ENCODE measurements at regions not wholly inside any gene's neighbourhood (a gene's known extent, or its start where the extent isn't known, plus 50 kb on each side); places are given as distances from the start of the nearest gene placed in this dataset.

GRCh38 chr3:150096700-150097587 is 126.2 kb upstream of the PFN2 start:
- DNase-seq (ENCODE audit: low read depth), result no peak

- DNase-seq (ENCODE audit: low read depth), result peak; percentile 92
Measured at GRCh38 chr3:150094150-150094933, 123.6 kb upstream of the PFN2 start.

DNA sequence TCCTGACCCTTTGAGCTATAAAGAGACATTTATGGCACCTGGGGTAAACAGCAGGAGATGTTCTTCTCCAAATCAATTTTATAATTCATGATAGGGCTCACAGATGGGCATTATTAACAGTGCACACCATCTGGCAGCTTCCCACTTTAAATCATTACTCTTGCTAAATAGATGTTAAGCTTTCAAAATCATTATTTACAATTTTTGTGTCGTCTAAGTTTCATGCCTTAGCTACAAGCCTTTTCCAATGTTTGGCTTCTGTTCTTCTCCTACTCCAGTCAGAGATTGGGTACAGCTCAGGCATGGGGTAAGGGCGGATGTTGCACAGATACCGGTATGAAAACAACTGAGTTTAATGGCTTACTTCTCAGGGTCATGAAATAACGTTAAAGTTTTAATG is 120.9 kb upstream of the PFN2 start:
- no peak for DNase-seq (ENCODE audit: low read depth)

GRCh38 chr3:150090877-150091276 is 120.2 kb upstream of the PFN2 start:
- DNase-seq (ENCODE audit: low read depth), result no peak

GRCh38 chr3:150090006-150090405 is 119.3 kb upstream of the PFN2 start:
- DNase-seq (ENCODE audit: low read depth), result no peak

DNA sequence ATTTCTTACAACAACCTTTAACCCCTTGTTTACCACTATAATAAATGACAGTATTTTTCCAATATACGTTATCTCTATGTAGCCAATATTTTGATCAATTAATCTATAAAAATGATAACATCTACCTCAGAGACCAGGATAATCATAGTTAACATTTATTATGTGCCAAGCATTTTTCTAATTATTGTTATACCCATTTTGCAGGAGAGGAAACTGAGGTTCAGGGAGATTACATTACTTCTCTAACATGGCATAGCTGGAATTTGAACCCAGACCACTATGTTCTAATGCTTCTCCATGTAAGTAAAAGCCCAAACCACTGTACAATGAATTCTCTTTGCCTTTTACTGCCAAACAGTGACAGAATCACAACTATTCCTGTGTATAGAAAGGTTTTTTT is 113.4 kb upstream of the PFN2 start:
- DNase-seq (ENCODE audit: low read depth), result no peak

GRCh38 chr3:150083655-150084042 is 113.0 kb upstream of the PFN2 start:
- DNase-seq (ENCODE audit: low read depth), result peak; percentile 68

GRCh38 chr3:150082898-150083654 is 112.4 kb upstream of the PFN2 start:
- DNase-seq (ENCODE audit: low read depth), result no peak

DNA sequence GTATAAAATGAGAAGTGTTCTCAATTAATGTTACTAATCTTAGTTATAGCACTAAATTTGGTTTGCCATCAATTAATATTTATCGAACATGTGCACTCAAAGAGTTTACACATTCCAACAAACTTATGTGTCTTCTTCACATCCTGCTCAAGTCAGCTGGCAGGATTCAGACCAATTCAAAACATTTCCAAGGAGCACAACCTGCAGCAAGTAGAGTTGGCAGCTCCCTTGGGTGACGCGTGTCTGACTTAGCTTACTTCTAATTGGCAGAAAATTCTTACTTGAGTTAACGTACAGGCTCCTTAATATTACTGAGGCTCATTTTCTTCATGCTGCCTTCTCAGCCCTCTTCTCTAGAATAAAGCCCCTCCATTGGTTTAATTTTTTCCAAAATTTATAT is 110.4 kb upstream of the PFN2 start:
- DNase-seq (ENCODE audit: low read depth), result peak; percentile 49

DNA sequence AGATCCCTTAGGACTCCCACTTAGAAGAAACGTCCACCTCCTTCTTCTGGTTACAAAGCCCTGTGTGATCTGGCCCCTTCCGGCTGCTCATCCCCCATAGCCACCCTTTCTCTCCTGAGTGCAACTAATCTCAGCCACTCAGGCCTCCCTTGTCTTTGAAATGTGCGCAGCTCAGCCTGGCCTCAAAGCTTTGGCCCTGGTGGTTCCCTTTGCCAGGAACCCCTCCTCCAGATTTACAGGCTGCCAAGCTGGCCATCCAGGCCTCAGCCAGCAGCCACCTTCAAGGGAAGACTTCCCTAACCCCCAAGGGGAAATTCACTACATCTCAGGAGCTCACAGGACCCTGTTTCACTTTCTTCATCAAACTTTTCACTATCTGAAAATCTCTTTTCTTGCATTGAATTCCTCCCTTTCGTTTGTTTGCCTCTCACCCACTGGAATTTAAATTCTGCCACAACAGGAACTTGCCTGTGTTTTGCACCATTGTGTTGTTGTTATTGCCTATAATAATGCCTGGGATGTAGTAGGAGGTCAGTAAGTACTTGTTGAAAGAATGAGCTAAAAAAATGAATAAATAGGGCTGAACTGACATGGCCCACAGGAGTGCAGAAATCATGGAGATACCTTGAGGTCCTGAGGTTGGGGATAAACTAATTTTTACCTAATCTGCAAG is 109.5 kb upstream of the PFN2 start:
- DNase-seq (ENCODE audit: low read depth), result no peak

DNA sequence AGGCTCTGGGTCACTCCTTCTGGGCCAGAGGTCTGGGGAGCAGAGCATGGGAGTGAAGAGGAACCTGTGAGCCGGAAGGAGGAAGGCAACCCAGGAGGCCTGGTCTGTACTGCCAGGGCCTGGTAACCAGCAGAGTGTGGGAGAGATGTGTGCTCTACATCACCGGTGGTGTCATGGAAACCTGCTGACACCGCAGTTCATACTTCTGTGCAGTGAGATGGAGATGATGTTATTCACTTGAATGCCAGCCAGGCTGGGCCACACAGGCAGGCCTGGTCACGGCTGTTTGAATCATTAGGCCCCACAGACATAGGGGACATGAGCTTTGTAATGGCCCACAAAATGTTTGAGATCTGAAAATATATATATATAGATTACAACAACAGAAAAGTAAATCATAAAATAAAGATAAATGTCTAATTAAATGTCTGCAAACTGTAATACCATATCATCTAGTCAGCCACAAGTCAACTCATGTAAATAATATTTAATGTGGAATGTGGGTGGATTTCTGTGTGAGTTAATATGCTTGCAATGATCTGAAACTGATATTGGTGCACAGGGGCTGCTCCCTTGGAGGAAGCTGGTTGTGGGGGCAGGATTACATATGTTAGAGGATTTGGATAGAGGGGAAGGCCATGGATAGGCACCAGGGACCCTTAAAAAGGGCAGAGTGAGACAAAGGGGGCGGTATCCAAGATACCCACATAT is 108.5 kb upstream of the PFN2 start:
- DNase-seq (ENCODE audit: low read depth), result peak; percentile 91

- peak; percentile 42 for DNase-seq (ENCODE audit: low read depth)
Measured at GRCh38 chr3:150077581-150078247, 107.0 kb upstream of the PFN2 start.

GRCh38 chr3:150077107-150077506 is 106.4 kb upstream of the PFN2 start:
- DNase-seq (ENCODE audit: low read depth), result no peak

DNA sequence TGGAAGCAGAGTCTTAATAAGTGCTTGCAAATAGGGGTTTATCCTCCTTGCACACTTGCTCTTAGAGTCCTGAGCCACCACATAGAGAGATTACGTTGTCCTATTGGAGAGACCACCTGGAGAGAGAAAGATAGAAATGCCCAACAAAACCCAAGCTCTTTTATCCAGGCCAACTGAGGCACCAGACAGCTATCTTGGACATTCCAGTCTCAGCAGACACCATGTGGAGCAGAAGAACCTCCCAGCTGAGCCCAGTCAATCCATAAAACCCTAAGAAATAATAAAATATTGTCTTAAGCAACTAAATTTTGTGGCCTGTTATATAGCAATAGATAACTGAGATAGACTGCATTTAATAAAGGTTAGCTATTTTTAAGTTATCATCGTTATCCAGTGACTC is 105.7 kb upstream of the PFN2 start:
- DNase-seq (ENCODE audit: low read depth), result no peak

DNA sequence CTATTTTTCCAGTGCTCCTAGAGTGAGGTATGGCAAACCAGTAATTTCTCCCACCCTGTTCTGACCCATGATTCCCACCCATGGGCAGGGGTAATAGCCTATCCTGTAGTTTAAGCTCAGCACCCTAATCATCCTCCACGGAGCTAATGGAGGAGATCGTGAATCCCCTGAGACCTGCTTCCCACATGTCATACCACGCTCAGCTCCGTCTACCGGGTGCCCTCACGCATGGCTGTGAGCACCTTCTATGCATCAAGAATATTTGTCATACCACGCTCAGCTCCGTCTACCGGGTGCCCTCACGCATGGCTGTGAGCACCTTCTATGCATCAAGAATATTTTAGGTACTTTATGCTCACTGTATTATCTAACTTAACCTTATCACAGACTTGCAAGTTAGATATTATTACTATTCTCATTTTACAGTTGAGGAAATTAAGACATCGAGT is 104.7 kb upstream of the PFN2 start:
- no peak for DNase-seq (ENCODE audit: low read depth)

DNA sequence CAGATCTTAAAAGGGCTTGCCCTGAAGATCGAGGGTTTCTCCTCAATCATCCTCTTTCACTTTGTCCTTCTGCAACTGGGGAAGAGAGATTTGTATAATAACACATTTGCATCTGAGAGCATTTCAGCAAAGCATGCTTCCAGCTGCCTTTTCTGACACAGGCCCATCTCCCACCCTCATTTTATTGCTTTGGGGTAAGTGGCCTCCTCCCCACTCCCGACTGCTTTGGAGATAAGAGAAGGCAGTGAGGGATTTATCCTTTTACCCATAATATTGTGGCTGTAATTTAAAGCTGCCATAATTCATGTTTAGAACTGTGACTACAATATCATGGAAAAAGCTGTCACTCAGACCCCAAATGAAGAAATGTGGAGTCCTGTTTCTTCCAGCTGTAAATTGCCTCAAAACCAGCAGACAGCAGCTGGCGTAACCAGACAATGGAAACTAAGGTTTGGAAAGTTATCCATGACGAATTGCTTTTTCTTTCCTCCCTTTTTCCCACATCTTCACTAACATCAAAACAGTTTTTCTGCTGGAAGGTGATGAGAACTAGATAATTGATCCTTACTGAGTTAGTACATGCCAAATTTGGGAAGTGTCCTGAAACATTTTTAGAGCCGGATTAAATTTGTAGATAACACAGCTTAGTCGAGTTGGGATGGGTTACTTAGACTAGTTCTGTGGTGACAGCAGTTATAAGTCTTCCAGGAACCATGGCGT is 104.2 kb upstream of the PFN2 start:
- DNase-seq (ENCODE audit: low read depth), result no peak

DNA sequence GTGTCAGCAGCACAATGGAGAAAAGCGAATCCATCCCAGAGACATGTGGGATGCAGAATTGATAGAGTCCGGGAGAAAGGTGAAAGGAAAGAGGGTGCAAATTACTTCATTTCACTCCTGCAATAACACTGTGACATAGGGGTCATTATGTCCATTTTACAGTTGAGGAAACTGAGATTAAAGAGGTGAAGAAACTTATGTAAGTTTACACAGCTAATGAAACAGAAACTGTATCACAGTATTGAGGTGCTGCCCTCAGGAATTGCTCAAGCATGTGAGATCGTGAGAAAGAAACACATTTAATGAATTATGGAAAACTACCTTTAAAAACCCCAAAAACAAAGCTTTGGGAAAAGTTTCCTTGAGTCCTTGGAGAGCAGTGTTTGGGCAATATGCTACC is 103.6 kb upstream of the PFN2 start:
- no peak for DNase-seq (ENCODE audit: low read depth)

GRCh38 chr3:150073513-150073912 is 102.8 kb upstream of the PFN2 start:
- peak; percentile 41 for DNase-seq (ENCODE audit: low read depth)

DNA sequence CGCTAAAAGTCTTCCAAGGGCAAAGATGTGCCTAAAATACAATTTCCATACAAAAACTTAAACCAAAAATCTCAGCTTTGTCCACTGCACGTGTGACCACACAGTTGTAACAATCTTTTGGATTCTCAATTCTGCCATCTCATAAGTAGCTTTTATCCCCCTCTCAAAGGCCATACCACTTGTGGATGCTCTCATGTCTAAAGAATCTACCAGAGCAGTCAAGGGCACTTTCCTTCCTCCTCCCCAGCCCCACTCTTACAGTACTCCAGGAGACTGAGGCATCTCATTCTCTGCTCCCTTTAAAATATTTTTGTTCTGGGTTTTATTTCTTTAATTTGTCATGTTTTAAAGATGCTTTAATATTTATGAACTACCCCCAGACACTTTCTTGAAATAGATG is 102.3 kb upstream of the PFN2 start:
- no peak for DNase-seq (ENCODE audit: low read depth)

DNA sequence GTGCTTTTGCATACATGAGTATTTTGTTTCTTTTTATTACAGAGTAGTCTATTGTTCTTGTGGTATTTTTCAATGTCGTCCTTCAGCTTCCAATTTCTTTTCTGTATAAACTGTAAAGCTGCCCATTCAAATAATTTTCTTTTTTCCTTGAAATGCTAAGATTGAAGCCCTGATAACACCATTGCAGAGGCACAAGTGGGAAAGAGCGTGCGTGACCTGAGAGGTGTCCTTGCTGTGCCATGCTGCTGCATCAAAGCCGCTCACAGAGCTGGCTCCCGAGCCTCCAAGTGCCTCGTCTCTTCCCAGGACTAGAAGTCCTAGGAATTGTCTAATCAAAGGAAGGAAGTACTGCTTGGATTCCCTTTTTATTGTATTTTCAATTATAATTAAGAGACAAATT is 101.9 kb upstream of the PFN2 start:
- DNase-seq (ENCODE audit: low read depth), result no peak
